CD4-positive, alpha-beta T cell treated with Interleukin-1 beta for 1 hour (primary cell): ENCODE measurements at regions not wholly inside any gene's neighbourhood (a gene's known extent, or its start where the extent isn't known, plus 50 kb on each side); places are given as distances from the start of the nearest gene placed in this dataset.
"Not testable (repeated sequence)": the region's sequence is repeated elsewhere in the genome, so short reads cannot be mapped to it uniquely, and the experiment has no call there.

Source experiments
- DNase-seq, 2 donors: peaks; one replicate each; pipeline ENCODE4 v3.0.0-alpha.2; 2020 to 2022

DNA sequence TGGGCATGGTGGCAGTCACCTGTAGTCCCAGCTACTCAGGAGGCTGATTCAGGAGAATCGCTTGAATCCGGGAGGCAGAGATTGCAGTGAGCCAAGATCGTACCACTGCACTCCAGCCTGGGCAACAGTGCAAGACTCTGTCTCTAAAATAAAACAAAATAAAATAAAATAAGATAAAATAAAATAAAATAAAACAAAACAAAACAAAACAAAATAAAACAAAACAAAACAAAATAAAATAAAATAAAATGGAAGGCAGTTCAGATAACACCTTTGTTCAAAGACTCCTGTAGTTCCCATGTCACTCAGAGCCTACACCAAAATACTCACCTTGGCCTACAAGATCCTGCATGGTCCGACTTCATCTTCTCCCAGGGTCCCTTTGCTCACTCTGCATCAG is 61.3 kb downstream of the SYF2 start:
- DNase-seq, result not testable (repeated sequence)

DNA sequence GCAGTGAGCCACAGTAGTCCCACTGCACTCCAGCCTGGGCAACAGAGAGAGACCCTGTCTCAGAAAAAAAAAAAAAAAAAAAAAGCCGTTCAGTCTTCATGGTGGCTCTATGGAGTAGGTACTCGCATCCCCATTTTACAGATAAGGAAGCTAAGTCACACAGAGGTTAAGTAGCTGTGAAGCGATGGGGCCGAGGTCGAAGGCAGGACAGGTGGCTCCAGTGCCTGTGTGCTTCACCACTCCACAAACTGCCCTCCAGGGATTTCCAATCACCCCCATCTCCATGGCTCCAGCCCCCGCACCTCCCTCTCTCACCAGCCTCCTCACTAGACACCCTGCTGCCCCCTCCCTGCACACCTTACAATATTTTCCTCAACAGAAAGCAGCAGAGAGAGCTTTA is 61.9 kb downstream of the SYF2 start:
- no peak for DNase-seq

DNA sequence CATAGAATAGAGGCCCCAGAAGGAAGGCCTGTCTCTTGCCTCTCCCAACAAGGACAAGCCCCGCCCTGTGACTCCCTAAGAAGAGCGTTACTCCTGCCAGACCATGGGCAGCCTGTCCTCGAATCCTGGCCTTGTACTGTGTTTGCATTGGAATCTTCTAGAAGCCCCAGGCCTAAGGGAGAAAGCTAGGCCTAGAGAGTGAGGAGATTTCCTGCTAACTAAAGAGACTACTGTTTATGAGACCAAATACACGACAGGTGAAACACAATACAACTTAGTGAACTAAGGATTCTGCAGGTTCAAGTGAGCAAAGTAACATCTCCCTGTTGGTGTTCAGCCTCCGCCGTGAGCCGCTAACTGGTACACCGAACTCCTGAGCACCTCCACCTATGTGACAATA is 62.7 kb downstream of the SYF2 start:
- no peak for DNase-seq

DNA sequence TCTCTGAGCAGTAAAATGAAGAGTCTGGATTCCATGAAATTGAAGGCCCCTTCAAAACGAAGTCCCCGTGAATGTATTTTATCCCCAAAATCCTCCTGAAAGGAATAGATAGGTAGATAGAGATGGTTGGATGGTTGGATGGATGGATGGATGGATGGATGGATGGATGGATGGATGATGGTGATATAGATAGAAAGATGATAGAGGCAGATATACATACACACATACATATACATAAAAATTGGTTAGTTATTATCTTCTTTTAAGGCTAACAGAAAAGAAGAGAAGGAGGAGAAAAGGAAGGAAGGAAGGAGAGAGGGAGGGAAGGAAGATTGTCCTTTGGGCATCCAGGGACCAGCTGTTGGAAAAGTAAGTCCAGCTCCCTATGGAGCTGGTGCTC is 63.1 kb downstream of the SYF2 start:
- DNase-seq, result no peak

DNA sequence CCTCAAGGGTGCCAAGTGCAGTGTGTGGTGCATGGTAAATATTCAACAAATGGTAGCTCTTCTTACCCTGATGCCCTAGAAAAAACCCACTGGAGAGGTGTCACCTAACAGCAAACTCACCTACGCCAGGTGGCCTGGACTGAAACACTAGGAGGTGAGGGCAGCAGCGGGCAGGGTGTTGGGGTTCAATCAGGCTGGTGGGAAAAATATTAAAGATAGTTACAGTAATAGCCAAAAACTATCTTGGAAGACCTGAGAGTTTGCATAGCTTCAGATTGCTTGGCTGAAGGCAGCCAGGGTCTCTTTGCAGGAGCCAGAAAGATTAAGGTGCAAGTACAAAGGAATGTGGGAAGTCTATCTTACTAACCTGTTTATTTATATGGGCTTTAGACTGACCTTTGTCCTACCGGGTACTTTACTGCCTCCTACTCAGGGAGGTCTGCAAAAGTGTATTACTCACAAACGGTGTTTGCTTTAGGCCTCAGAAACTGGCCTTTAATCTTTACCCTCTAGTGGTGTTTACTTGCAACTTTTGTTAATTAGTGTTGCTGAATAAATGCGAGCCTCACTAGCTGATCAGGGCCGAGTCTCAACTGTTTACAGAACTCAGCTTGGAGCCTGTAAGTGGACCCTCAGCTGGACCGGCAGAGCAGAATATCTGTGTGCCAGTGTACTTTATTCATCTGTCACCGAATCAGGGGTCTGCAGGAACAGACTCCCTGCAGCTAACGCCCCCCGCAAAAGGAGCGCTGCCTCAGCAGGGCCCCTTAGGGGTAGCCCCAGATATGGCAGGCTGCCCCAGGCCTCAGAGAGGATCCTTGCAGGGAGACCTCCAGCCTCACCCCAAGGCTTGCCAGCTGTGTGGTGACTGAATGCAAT is 63.9 kb downstream of the SYF2 start:
- DNase-seq, result no peak

DNA sequence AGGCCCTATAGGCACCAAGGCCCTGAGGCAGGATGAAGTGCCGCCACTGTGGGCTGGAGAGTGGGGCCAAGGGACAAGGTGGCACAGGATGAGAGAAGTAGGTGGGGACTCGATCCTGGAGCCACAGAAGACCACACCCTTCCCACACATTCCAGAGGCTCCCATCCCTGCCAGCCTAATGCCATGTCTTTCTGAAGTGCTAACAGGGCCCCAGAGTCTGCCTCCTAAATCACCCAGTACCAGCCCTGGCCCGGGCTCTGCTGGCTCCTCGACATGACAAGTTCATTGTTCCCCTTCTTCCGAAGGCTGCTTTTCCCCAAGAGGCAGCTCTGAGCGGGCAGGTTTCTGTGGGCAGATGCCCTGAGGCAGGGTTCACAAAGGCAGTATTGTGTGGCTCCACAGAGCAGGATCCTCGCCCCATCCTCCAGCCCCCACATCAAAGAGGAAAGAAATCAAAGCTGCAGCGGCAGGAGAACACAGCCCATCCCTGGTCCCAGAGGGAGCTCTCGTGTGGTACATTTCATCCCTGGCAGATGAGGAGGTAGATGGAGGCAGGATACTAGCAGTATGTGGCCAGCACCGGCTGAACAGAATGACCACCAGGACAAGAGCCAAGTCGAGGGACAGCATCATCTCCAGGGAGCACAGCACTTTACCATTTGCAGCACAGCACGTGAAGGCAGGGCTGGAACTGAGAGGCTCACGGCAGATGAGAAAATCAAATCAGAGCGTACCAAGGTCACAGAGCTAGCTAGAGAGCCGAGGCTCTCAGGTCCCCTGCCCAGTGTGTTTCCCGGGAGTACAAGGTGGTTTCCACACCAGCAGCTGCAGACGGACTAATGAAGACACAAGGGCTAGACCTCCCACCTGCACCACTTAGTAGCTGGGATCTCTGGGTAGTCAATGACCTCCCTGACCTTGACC is 64.8 kb downstream of the SYF2 start:
- DNase-seq, result no peak

DNA sequence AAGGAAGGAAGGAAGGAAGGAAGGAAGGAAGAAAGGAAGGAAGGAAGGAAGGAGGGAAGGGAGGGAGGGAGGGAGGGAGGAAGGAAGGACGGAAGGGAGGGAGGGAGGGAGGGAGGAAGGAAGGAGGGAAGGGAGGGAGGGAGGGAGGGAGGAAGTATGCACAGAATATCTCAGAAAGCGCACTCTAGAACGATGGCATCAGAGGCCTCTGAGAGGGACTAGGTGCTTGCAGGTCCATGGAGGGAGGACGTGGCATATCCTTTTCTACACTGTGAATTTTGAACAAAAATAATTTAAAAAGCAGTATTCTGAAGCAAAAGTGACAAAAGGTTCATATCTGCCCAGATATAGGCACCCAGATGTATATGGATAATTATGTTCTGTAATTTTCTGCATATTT is 65.5 kb downstream of the SYF2 start:
- no peak for DNase-seq

DNA sequence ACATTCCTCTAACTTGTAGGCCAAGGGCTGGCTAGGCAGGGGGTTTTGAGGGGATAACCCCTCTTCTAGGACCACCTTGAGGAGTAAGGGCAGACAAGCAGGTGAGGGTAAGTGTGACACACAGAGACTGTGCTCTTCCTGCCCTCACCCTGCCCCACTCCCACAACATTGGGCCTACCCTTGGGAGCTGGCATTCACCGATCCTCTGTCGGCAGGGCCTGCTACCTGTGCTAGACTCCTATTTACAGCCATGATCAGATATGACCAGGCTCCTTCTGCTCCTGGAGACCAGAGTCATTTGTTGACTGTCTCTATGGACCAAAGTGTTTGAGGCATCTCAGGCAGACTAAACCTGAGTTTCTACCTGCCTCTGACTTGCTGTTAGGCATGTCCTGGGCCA is 68.3 kb downstream of the SYF2 start:
- no peak for DNase-seq

DNA sequence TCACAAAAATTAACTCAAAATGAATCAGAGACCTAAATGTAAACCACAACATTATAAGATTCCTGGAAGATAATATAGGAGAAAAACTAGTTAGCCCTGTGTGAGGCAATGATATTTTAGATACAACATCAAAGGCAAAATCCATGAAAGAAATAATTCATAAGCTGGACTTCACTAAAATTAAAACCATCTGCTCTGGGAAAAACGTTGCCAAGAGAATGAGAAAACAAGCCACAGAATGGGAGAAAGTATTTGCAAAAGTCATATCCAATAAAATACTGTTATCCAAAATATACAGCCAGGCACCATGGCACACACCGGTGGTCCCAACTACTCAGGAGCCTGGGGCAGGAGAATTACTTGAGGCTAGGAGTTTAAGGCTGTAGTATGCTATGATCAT is 70.3 kb downstream of the SYF2 start:
- DNase-seq, result no peak

DNA sequence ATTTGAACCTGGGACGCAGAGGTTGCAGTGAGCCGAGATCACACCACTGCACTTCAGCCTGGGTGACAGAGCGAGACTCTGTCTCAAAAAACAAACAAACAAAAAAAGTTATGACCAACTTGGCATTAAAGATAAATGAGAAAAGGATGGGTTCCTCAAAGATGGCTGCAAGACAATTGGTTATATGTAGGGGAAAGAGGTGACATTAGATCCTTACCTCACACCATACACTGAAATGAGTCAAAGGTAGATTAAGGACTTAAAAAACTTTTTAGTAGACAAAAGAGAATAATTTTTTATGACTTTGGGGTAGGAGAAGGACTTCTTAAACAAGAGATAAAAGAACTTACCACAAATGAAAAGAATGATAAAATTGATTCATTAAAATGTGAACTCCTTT is 74.5 kb downstream of the SYF2 start:
- no peak for DNase-seq

DNA sequence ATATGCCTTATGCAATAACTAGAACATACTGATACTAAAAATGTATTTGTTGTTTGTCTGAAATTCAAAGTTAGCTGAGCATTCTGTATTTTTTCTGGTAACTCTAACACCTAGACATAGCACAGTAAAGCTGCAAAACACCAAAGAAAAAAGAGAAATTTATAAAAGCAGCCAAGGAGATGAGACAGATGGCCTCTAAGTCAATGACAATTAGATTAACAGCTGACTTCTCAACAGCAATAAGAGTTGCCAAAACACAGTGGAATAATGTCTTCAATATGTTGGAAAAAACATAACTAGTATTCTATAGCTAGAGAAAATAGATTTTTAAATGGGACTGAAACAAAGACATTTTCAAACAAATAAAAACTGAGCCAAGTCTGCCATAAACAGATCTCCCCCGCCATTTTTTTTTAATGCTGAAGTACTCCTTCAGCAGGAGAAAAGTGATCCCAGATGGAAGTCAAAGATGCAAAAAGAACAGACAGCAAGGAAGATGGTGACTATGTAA is 81.3 kb downstream of the SYF2 start:
- no peak for DNase-seq

DNA sequence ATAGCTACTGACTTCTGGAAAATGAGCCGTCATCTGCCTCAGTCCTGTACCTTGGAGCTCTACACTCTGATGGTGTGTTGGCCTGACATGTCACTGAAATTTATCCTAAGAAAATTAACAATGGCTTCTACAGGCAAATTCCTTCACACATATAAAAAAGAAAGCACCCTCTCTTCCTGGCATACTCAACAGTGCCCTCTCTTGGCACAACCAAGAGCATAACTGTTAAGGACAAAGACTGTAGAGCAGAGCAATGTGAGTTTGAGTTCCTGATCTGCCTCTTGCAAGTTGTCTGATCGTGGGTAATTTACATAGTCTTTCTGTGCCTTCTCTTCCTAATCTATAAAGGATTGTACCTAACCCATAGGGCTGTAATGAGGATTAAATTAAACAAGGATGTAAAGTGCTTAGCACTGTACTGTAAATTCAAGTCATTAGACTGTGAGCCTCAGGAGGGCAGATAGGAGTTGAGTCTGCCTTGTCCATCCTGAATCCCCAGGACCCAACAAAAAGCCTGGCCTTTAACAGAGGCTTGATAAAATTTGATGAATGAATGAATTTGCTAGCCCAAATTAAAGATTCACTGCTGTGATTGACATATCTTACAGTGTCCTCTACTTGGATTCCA is 83.5 kb downstream of the SYF2 start:
- DNase-seq, result peak; percentile 26 to 56

DNA sequence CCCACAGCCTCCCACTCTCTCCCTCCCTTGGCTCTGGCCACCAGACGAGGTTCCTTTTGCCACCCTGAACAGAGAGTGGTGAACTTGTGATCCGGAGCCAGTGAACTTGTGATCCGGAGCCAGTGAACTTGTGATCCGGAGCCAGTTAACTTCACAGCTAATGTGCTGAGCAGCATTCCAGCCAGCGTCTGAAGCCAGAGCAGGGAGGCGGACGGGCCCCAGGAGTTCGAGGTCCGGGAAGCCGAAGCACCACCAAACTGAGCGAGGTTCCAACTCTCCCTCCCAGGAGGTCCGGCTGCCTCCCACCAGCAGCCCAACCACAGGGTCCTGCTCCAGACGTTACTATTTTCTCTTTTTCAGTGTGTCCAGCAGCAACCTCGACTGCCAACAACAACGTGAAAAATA is 85.8 kb downstream of the SYF2 start:
- DNase-seq, result no peak

DNA sequence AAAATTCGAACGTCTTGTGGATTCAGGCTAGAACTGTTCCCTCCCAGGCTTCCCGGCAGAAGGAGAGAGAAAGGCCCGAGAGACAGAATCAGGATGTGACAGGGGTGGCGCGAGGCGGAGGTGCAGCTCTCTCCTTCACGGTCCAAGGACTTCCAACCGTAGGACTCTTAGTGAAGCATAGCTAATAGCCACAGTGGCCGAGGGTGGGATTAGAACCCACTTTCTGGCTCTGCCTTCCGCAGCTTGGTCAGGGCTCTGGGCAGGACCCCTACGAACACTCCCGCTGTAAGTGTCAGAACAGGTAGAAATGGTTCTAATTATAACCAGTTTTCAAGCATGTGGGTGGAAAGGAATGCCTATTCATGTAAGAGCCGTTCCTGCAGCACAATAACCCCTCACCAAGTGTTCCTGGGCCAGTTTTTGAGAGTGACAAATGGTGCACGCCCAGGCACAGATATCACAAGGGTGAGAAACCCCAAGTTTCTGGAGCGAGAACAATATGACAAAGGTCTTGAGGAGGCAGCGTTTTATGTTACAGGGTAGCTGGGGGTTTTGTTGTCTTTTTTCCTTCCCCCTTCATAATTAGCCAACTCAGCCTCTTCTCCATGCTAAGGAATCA is 86.4 kb downstream of the SYF2 start:
- DNase-seq, result no peak

DNA sequence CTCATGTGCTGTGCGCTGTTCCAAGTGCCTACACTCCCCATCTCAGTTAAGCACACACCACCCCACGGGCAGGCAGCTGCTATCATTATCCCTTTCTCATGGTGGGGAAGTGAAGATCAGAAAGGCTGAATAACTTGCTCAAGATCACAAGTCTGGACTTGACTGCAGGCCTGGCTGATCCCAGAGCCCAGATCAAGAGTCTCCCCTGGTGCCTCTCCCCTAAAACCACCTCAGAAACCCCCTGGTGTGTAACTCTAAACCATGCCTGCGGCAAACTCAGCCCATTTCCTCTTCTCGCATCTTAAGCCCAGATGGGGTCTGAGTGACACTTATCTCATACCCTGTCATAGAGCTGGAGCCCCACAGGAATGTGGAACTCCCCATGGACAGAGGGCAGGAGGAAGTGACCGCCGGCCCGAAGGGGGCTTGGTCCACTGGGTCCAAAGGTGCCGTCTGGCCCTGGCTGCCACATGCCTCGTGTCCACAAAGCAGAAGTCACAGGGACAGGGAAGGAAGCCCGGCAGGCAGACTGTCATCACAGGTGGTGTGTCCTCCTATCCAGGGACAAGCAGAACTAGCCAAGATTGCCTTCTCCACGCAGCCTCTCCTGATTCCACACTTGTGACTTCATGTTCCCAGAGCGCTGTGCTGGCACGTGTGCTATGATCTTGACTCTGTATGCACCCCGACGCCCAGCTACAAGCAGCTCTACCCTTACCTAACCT is 92.1 kb downstream of the SYF2 start:
- DNase-seq, result peak; percentile 4 to 47

DNA sequence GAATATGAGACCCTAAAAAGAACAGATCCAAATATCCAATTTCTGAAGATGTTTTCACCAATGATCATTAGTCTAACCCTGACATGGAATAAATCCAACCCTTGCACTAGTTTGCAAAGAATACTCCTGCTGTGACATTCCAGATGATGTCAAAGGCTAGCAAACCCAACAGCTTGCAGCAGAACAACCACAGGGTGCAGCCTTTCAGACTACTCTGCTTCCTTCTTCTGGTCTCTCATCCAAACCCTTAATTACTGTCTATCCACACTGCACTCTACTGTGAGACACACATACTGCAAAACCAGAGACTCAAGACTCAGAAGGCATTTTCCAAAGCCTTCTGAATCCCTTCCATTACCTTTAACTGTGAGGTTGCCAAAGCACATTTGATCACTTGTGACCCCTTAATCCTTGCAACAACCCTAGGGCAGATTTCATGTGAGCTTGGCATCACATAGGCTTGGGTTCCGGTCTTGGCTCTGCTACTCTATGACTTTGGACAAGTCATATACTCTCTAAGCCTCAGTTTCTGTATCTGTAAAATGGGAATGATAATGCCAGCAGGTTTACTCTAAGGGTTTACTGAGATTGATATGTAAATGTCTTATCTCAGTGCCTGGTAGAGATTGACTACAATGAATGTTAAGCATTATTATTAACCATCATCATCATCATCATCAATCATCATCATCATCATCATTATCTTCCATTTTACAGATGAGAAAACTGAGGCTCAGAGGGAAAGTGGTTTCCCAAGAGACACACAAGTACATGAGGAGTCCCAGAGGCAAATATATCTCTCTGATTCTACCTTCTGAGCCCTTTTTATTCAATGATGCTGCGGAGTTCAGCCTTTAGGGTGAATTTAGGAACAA is 94.5 kb downstream of the SYF2 start:
- no peak for DNase-seq

DNA sequence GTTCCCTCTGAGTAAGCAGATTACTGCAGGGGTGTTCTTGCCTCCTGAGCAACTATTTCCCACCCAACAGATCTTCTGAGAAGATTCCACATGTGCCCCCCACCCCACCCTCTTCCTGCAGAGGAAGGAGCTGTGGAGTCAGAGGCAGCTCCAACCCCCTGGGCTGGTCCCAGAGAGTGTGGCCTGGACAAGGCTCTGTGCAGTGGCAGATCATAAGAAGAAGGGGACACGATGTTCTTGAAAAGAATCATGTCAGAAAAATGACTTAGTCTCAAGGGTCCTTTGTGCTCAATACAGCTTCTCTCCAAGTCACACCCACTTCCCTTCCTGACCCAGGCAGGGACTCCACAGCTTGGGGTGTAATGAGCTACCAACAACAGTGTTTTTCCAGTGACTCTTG is 95.2 kb downstream of the SYF2 start:
- DNase-seq, result no peak

DNA sequence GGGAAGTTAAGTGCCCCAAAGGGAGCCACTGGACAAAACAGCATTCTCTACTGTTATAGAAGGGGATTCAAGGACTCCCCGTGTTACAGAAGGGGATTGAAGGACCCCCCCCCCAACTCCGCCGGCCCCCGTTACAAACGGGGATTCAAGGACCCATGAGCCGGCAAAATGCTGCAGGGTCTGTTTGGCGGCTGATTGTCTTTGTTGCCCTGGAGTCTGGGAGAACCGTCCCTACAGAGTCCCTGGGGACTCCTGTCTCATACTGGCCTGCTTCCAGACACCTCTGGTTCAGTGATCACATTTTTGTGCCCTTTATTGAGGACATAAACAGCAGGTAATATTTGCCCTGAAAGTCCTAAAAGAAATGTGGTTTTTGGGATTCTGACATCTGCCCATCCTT is 96.4 kb downstream of the SYF2 start:
- no peak for DNase-seq

DNA sequence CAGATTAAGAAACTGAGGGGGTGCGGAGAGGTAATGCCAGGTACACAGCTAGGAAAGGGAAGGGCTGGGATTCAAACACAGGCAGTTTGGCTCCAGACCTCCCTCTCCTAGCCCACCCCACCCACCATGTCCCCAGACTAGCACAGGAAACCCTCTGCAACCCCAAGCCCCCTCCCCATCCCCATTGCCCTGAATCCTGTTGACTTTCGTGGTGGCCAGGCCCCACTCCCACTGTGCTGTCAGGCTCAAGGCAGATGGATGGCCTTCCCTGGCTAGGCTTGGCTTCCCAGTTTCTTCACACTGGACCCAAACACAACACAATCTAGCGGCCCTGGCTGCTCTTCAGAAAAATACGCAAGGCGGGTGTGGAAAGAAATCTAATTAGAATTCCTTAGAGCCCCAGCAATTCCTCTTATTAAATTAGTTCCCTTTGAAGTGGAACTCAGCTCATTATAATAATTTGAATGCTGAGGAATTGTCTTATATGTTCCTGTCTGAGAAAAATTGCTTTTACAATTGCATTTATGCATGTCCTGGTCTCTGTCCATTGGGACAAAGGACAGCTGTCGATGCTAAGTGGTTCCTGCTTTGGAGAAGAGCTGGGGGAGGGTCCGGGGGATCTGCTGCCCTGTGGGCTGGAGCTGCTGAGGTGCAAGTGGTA is 97.4 kb downstream of the SYF2 start:
- no peak for DNase-seq

DNA sequence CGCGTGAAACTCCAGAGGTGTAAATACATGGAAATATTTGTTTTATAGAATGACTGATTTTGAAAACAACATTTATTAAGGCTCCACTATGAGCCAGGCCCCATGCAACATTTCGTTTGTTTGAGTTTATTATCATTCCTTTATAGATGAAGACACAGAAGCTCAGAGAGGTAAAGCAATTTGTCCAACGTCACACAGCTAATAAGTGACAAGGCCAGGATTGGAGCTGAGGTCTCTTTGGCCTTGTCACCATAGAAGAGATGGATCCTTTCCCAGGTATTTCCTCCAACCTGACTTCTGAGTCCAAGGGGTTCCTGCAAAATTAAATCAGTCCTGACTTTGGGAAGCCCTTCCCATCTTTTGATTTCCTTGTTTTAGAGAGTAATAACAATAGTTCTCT is 98.0 kb downstream of the SYF2 start:
- no peak for DNase-seq

DNA sequence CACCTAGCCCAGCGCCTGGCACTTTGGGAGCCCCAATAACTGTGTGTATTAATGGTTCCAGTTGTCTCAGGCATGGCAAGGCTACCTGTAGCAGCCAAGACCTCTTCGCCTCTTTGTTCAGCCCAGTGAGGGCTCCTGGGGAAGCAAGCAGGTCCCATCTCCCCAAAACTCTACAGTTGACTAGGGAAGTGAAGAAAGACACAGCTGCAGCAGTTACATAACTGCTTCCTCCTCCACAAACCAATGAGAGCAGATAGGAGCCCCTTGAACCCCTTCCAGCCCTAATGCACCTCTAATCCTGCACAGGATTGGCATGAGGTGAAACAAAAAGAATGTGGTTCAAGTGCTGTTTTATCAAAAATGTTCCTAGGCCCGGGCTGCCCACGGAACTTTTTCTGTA is 100.5 kb downstream of the SYF2 start:
- DNase-seq, result no peak
